MCF 10A (cell line): ENCODE measurements at regions not wholly inside any gene's neighbourhood (a gene's known extent, or its start where the extent isn't known, plus 50 kb on each side); places are given as distances from the start of the nearest gene placed in this dataset.

Experiments used
- BruUV-seq: library from RNA; stranded (reverse); fragments of 400-500 nt; replicated peaks from 2 replicates; lab custom pipeline; 2021; lab: Mats Ljungman, UMichigan
- CTCF ChIA-PET: fragments of 300-600 bp; sonication (Branson Sonifier 250); formaldehyde crosslinking; extraction: SDS; loops from one replicate; lab custom pipeline; 2021; ENCODE audit warnings: antibody characterized with exemption, inconsistent platforms; lab: Yijun Ruan, JAX
- POLR2A ChIA-PET: fragments of 300-600, 350-650 bp; sonication (Branson Sonifier 250); formaldehyde crosslinking; extraction: SDS; loops from one replicate; lab custom pipeline; 2020; ENCODE audit warnings: antibody characterized with exemption, inconsistent platforms; lab: Yijun Ruan, JAX
- DNase-seq: peaks from one replicate; pipeline ENCODE4 v3.0.0-alpha.2; 2018; ENCODE audit not compliant: unreplicated experiment
- H3K27ac Mint-ChIP-seq: one replicate; pipeline ENCODE4 v1.8.0; 2022; ENCODE audit warnings: mild to moderate bottlenecking, low read depth, mixed read lengths; ENCODE audit not compliant: unreplicated experiment
- H3K27me3 Mint-ChIP-seq: one replicate; pipeline ENCODE4 v1.8.0; 2022; ENCODE audit warnings: mixed read lengths; ENCODE audit not compliant: insufficient read depth, unreplicated experiment
- H3K36me3 Mint-ChIP-seq: one replicate; pipeline ENCODE4 v1.8.0; 2022; ENCODE audit warnings: mild to moderate bottlenecking, moderate library complexity, mixed read lengths; ENCODE audit not compliant: insufficient read depth, unreplicated experiment
- H3K4me1 Mint-ChIP-seq: one replicate; pipeline ENCODE4 v1.8.0; 2022; ENCODE audit warnings: mixed read lengths; ENCODE audit not compliant: insufficient read depth, unreplicated experiment
- H3K4me3 Mint-ChIP-seq: one replicate; pipeline ENCODE4 v1.8.0; 2022; ENCODE audit warnings: mild to moderate bottlenecking, moderate library complexity, mixed read lengths; ENCODE audit not compliant: unreplicated experiment
- H3K9me3 Mint-ChIP-seq: one replicate; pipeline ENCODE4 v1.8.0; 2022; ENCODE audit warnings: mixed read lengths; ENCODE audit not compliant: unreplicated experiment
- intact Hi-C: fragments of 100-400 bp; cut with micrococcal nuclease; formaldehyde crosslinking; loops from 2 replicates; pipeline ENCODE4 v1.14.1; 2022
- TF ChIP-seq, protein P1 (sequence below): fragments of 200-600 bp; IDR thresholded peaks from one replicate; pipeline ENCODE4 v1.8.0; 2022; ENCODE audit warnings: antibody characterized with exemption, mild to moderate bottlenecking; ENCODE audit not compliant: unreplicated experiment

DNA sequence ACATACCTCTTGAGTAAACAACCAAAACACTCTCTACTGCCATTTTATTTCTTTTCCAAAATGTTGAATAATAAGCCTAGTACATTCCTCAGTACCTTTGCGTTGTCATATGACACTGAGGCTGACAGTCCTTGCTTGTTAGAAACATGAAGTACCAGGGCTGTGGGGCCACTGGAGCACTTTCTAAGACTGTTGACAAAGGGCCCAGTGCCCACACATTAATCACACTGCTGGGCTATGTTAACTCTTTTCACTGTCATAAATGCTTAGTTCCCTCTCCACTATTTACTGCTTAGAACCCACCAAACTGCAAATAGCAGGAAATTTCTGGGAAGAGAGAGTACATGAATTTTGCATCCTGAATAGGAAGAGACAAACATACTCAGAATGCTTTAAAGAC lies 57.1 kb downstream of the FAM47B start:
- no TSS peak for BruUV-seq

DNA sequence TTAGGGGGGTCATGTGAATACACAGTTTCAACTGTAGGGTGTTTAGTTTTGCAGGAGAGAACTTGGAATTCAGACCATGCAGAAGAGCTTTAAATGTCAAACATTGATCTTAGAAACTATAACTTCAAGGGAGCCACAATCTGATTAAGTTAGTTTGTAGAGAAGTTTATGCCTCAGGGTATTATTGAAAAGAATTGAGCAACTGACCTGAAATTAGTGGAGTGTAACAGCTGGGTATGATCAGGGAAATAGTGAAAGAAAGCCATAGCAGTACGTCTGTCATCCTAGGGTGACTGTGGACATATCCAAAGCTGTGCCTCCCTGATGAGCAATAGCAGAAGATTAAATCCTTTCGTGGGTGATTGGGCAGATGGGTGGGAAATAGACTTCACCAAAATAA lies 63.8 kb downstream of the FAM47B start:
- intact Hi-C loops = no loop called here
- BruUV-seq = no TSS peak

More for the DNA sequence above, 57.1 kb downstream of the FAM47B start:
- no peak for DNase-seq
- H3K4me3 Mint-ChIP-seq = no peak overlapping the region
- intact Hi-C loops = no loop called here
- no peak overlapping the region for H3K27ac Mint-ChIP-seq
- peaks cover 28% of the 10 kb centered on the region for H3K27me3 Mint-ChIP-seq
- TF ChIP-seq, protein P1, sequence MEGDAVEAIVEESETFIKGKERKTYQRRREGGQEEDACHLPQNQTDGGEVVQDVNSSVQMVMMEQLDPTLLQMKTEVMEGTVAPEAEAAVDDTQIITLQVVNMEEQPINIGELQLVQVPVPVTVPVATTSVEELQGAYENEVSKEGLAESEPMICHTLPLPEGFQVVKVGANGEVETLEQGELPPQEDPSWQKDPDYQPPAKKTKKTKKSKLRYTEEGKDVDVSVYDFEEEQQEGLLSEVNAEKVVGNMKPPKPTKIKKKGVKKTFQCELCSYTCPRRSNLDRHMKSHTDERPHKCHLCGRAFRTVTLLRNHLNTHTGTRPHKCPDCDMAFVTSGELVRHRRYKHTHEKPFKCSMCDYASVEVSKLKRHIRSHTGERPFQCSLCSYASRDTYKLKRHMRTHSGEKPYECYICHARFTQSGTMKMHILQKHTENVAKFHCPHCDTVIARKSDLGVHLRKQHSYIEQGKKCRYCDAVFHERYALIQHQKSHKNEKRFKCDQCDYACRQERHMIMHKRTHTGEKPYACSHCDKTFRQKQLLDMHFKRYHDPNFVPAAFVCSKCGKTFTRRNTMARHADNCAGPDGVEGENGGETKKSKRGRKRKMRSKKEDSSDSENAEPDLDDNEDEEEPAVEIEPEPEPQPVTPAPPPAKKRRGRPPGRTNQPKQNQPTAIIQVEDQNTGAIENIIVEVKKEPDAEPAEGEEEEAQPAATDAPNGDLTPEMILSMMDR = no peak
- H3K36me3 Mint-ChIP-seq = no peaks in the 10 kb centered on the region
- CTCF ChIA-PET = interaction anchor here (1.2 kb wide), 1 partner anchor 444 kb away, joined by 3 read pairs; no protein-coding TSS in a partner anchor
- POLR2A ChIA-PET = interaction anchor here (0.6 kb wide), 1 partner anchor 626 kb away, joined by 3 read pairs; no protein-coding TSS in a partner anchor
- no peaks in the 10 kb centered on the region for H3K4me1 Mint-ChIP-seq
- H3K9me3 Mint-ChIP-seq = no peaks in the 10 kb centered on the region

DNA sequence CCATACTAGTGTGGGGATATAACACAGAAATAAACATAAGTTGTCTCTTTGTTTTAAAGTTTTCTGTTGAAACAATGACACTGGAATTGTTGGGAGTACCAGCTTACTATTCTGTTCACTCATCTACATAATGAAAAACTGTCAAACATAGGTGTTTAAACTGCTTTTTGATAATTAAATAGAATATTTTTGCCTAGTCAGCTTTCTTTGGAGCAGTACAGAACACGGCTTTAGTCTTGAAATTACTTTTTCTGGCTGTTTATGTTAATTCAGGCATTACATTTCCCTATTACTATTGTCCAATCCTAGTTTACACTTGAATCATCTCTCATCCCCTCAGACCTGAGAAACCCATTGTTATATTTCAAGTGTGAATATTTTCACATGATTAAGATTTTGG lies 73.0 kb downstream of the FAM47B start:
- Mint-ChIP-seq H3K27ac (no peak overlapping the region), H3K36me3 (no peaks in the 10 kb centered on the region), H3K9me3 (peaks cover 11% of the 10 kb centered on the region), H3K4me3 (no peak overlapping the region), H3K27me3 (peaks cover 23% of the 10 kb centered on the region), H3K4me1 (no peaks in the 10 kb centered on the region)
- TF ChIP-seq, protein P1 = no peak
- no peak for DNase-seq
- ChIA-PET CTCF (interaction anchor here (0.8 kb wide), 1 partner anchor 11 kb away, joined by 3 read pairs; no protein-coding TSS in a partner anchor), POLR2A (no interaction called here)
- intact Hi-C loops = no loop called here
- no TSS peak for BruUV-seq

More for the DNA sequence above, 63.8 kb downstream of the FAM47B start:
- no peaks in the 10 kb centered on the region for H3K27me3 Mint-ChIP-seq
- H3K36me3 Mint-ChIP-seq = no peaks in the 10 kb centered on the region
- TF ChIP-seq, protein P1 = no peak
- peaks cover 9% of the 10 kb centered on the region for H3K9me3 Mint-ChIP-seq
- DNase-seq = no peak
- POLR2A ChIA-PET = no interaction called here
- H3K4me1 Mint-ChIP-seq = no peaks in the 10 kb centered on the region
- no peak overlapping the region for H3K4me3 Mint-ChIP-seq
- no peak overlapping the region for H3K27ac Mint-ChIP-seq
- CTCF ChIA-PET = interaction anchor here (1.2 kb wide), 1 partner anchor 14 kb away, joined by 3 read pairs; no protein-coding TSS in a partner anchor

DNA sequence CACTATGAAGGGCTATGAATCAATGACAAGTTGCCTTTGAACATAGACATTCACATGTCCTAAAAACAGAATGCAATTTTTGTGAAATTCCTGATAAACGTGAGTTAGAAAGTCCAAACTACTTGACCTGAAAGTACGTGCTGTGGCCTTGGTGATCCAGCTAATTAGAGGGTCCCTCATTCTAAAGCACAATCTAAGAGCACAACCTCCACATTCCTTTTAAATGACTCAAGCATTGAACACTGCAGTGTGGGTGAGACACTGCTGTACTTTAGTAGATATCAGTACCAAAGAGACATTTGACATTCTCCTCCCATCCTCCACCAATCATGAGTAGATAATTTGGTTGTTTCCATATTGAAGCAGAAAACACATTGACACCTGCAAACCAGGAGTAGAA lies 73.5 kb downstream of the FAM47B start:
- intact Hi-C loops = no loop called here
- TF ChIP-seq, protein P1 = no peak
- ChIA-PET CTCF (no interaction called here), POLR2A (no interaction called here)
- Mint-ChIP-seq H3K9me3 (peaks cover 6% of the 10 kb centered on the region), H3K4me1 (no peaks in the 10 kb centered on the region), H3K27ac (no peak overlapping the region), H3K4me3 (no peak overlapping the region), H3K27me3 (peaks cover 23% of the 10 kb centered on the region), H3K36me3 (no peaks in the 10 kb centered on the region)
- no TSS peak for BruUV-seq
- DNase-seq = no peak
